Keratinocyte (primary cell): ENCODE measurements at regions not wholly inside any gene's neighbourhood (a gene's known extent, or its start where the extent isn't known, plus 50 kb on each side); places are given as distances from the start of the nearest gene placed in this dataset.

ENCODE experiments used
- DNase-seq: peaks from one replicate; pipeline ENCODE4 v3.0.0-alpha.2; 2011; ENCODE audit warnings: low read depth, missing footprints, low spot score
- FAIRE-seq: peaks from 2 replicates; lab custom pipeline; 2011; peaks lifted over from hg19 to GRCh38; lab: Jason Lieb, UNC
- H2AFZ ChIP-seq: 2 replicates; pipeline ENCODE4 v1.6.0; 2012; ENCODE audit warnings: low read length, control low read depth, inconsistent platforms; ENCODE audit not compliant: control insufficient read depth
- H3K27ac ChIP-seq: 2 replicates; pipeline ENCODE4 v1.5.1; 2011; ENCODE audit warnings: low read length; ENCODE audit not compliant: control insufficient read depth, insufficient read depth
- H3K27me3 ChIP-seq: 3 replicates; pipeline ENCODE4 v1.6.0; 2011; ENCODE audit warnings: low read length; ENCODE audit not compliant: control insufficient read depth, insufficient read depth; ENCODE audit errors: extremely low read depth
- H3K36me3 ChIP-seq, 2 experiments: 2 replicates in 1 of 2; 3 replicates in 1 of 2; pipeline ENCODE4 v1.5.1; 2011; ENCODE audit warnings: low read length in 2 of 2, mild to moderate bottlenecking in 1 of 2; ENCODE audit not compliant: control insufficient read depth in 2 of 2, insufficient read depth in 2 of 2; ENCODE audit errors: extremely low read depth in 1 of 2
- H3K4me1 ChIP-seq: 3 replicates; pipeline ENCODE4 v1.5.1; 2011; ENCODE audit warnings: low read length; ENCODE audit not compliant: control insufficient read depth, insufficient read depth; ENCODE audit errors: extremely low read depth
- H3K4me2 ChIP-seq: 3 replicates; pipeline ENCODE4 v1.6.0; 2011; ENCODE audit warnings: low read depth, low read length; ENCODE audit not compliant: control insufficient read depth, insufficient read depth; ENCODE audit errors: extremely low read depth
- H3K4me3 ChIP-seq, 3 experiments: fragments of 200-600 bp in 1 of 3; sonication (generic) in 1 of 3; 2 replicates in 2 of 3; 3 replicates in 1 of 3; pipeline ENCODE4 v1.5.1; 2011 to 2016; ENCODE audit warnings: low read length in 3 of 3, mild to moderate bottlenecking in 3 of 3, control low read depth in 2 of 3, inconsistent platforms in 1 of 3, low read depth in 1 of 3, mixed read lengths in 1 of 3, mixed run types in 1 of 3, moderate library complexity in 1 of 3; ENCODE audit not compliant: control insufficient read depth in 2 of 3, insufficient read depth in 2 of 3; ENCODE audit errors: extremely low read depth in 1 of 3
- H3K79me2 ChIP-seq: 2 replicates; pipeline ENCODE4 v1.6.0; 2012; ENCODE audit warnings: low read length; ENCODE audit not compliant: control insufficient read depth, insufficient read depth
- H3K9ac ChIP-seq: 3 replicates; pipeline ENCODE4 v1.6.0; 2011; ENCODE audit warnings: low read length; ENCODE audit not compliant: control insufficient read depth, insufficient read depth; ENCODE audit errors: extremely low read depth
- H3K9me1 ChIP-seq: 3 replicates; pipeline ENCODE4 v1.6.0; 2011; ENCODE audit warnings: low read length; ENCODE audit not compliant: control insufficient read depth, insufficient read depth; ENCODE audit errors: extremely low read depth
- H3K9me3 ChIP-seq: 2 replicates; pipeline ENCODE4 v1.5.1; 2012; ENCODE audit warnings: low read depth, low read length; ENCODE audit not compliant: control insufficient read depth
- H4K20me1 ChIP-seq: 3 replicates; pipeline ENCODE4 v1.6.0; 2011; ENCODE audit warnings: low read length; ENCODE audit not compliant: control insufficient read depth, insufficient read depth; ENCODE audit errors: extremely low read depth
- EZH2 ChIP-seq: IDR thresholded peaks from one replicate; pipeline ENCODE4 v1.6.1; 2012; ENCODE audit warnings: inconsistent platforms, mild to moderate bottlenecking, low read length, moderate library complexity
- dilution Hi-C: fragments of 300-500 bp; cut with MboI; formaldehyde crosslinking; loops from one replicate; pipeline ENCODE4 v1.7.0; 2020; ENCODE audit warnings: low sequenced_read_pairs; ENCODE audit not compliant: extremely low pct_ligation_motif_present
- TF ChIP-seq, protein P1 (sequence below), 3 experiments: IDR thresholded peaks in 1 of 3; conservative IDR thresholded peaks in 1 of 3; optimal IDR thresholded peaks in 1 of 3; 2 replicates in 2 of 3; 3 replicates in 1 of 3; pipeline versions ENCODE3 to v1.5.1; 2011; ENCODE audit warnings: low read length in 3 of 3, mild to moderate bottlenecking in 3 of 3, moderate library complexity in 2 of 3, control low read depth in 1 of 3, inconsistent platforms in 1 of 3; ENCODE audit not compliant: insufficient read depth in 2 of 3; ENCODE audit errors: extremely low read depth in 1 of 3

DNA sequence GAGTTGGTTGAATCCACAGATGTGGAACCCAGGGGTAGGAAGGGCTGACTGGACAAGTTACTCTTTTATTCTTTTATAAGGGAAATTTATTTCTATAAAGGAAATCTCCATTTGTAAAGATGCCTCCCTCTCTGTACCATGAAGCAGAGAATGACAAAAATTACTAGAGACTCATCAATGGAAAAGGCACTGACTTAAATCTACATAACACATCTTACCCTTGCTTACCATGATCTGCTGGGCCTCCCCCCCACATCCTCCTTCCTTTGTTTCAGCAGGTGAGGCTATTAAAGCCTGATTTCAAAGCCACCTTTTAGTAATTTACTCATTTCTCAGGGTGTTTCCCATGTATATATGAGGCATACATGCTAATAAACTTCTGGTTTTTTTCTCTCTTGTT is 130.2 kb upstream of the HDDC2 start:
- Histone ChIP-seq H3K4me2 (no peak overlapping the region), H3K4me3 (no peak overlapping the region), H3K27me3 (no peaks in the 10 kb centered on the region), H4K20me1 (no peaks in the 10 kb centered on the region), H3K9me3 (no peaks in the 10 kb centered on the region), H3K79me2 (no peaks in the 10 kb centered on the region), H2AFZ (no peak overlapping the region), H3K4me1 (no peaks in the 10 kb centered on the region), H3K36me3 (no peaks in the 10 kb centered on the region), H3K27ac (no peak overlapping the region), H3K9ac (no peak overlapping the region), H3K9me1 (no peaks in the 10 kb centered on the region)
- no peak for TF ChIP-seq EZH2
- TF ChIP-seq, protein P1, sequence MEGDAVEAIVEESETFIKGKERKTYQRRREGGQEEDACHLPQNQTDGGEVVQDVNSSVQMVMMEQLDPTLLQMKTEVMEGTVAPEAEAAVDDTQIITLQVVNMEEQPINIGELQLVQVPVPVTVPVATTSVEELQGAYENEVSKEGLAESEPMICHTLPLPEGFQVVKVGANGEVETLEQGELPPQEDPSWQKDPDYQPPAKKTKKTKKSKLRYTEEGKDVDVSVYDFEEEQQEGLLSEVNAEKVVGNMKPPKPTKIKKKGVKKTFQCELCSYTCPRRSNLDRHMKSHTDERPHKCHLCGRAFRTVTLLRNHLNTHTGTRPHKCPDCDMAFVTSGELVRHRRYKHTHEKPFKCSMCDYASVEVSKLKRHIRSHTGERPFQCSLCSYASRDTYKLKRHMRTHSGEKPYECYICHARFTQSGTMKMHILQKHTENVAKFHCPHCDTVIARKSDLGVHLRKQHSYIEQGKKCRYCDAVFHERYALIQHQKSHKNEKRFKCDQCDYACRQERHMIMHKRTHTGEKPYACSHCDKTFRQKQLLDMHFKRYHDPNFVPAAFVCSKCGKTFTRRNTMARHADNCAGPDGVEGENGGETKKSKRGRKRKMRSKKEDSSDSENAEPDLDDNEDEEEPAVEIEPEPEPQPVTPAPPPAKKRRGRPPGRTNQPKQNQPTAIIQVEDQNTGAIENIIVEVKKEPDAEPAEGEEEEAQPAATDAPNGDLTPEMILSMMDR (optimal IDR thresholded peaks at IDR 0.05 in 1 of 3, IDR thresholded peaks at IDR 0.05 in 1 of 3, conservative IDR thresholded peaks at IDR 0.05 in 1 of 3; ENCODE audit: extremely low read depth in 1 of 3, insufficient read depth in 2 of 3, low read length in 3 of 3) = no peak
- FAIRE-seq = no peak
- DNase-seq = no peak
- dilution Hi-C loops = no loop called here

DNA sequence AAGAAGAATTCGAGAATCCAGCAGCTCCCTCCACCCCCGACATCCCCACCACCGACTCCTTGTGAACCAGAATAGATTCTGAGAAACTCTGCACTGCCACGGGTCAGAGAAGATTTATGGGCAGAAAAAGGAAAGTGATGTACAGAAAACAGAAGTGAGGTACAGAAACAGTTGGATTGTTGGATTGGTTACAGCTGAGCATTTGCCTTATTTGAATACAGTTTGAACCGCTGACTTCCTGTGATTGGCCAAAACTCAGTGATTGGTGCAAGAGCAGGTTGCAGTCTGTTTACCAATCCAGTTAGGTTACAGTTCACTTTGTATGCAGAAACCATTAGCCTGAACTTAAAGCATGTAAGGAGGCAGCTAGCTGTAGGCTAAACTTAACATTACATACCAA is 131.2 kb upstream of the HDDC2 start:
- Histone ChIP-seq H3K4me2 (no peak overlapping the region), H3K4me1 (no peaks in the 10 kb centered on the region), H3K27ac (no peak overlapping the region), H3K79me2 (no peaks in the 10 kb centered on the region), H3K4me3 (no peak overlapping the region), H3K36me3 (no peaks in the 10 kb centered on the region), H3K9ac (no peak overlapping the region), H3K9me3 (no peaks in the 10 kb centered on the region), H3K9me1 (no peaks in the 10 kb centered on the region), H2AFZ (no peak overlapping the region), H4K20me1 (no peaks in the 10 kb centered on the region), H3K27me3 (no peaks in the 10 kb centered on the region)
- dilution Hi-C loops = no loop called here
- DNase-seq (no peak), FAIRE-seq (no peak)
- TF ChIP-seq, protein P1 (optimal IDR thresholded peaks at IDR 0.05 in 1 of 3, IDR thresholded peaks at IDR 0.05 in 1 of 3, conservative IDR thresholded peaks at IDR 0.05 in 1 of 3; ENCODE audit: extremely low read depth in 1 of 3, insufficient read depth in 2 of 3, low read length in 3 of 3) = no peak
- TF ChIP-seq EZH2 = no peak
